ENCODE measurements at regions not wholly inside any gene's neighbourhood (a gene's known extent, or its start where the extent isn't known, plus 50 kb on each side); places are given as distances from the start of the nearest gene placed in this dataset.

GRCh38 chr5:96327722-96328121 is 105.3 kb downstream of the PCSK1 start:
- TF ChIP-seq CTCF (IDR thresholded peaks at IDR 0.05) (no peak), POLR2A (IDR thresholded peaks at IDR 0.05) (no peak)
